ENCODE measurements at regions not wholly inside any gene's neighbourhood (a gene's known extent, or its start where the extent isn't known, plus 50 kb on each side); places are given as distances from the start of the nearest gene placed in this dataset.

DNA sequence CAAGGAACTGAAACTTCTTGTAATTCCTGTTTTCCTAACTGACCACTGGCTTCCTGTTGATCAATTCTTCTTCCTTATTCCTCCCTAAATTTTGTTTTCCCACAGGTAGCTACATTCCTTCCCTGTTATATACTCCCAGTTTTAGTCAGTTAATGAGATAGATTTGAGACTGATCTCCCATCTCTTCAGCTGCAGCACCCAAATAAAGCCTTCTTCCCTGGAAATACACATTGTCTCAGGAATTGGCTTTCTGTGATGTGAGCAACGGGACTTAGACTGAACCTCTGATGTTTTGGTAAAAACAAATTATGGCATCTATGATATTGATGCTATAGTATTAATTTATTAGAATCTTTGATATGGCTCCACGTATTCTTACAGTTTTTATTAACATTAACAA, 617.3 kb upstream of the ST8SIA4 start:
- H3K4me3 ChIP-seq (ENCODE audit: low read depth, low read length), result no peak overlapping the region
- TF ChIP-seq CTCF (conservative IDR thresholded peaks at IDR 0.05; ENCODE audit: low read depth, low read length), result no peak
- no peak for DNase-seq (ENCODE audit: low read depth)

GRCh38 chr5:101517795-101518194, 614.7 kb upstream of the ST8SIA4 start:
- TF ChIP-seq CTCF (conservative IDR thresholded peaks at IDR 0.05; ENCODE audit: low read depth, low read length), result no peak
- no peak overlapping the region for H3K4me3 ChIP-seq (ENCODE audit: low read depth, low read length)
- DNase-seq (ENCODE audit: low read depth), result no peak

- no peak for TF ChIP-seq CTCF (conservative IDR thresholded peaks at IDR 0.05; ENCODE audit: low read depth, low read length)
- H3K4me3 ChIP-seq (ENCODE audit: low read depth, low read length), result no peak overlapping the region
- DNase-seq (ENCODE audit: low read depth), result no peak
These were observed 612.6 kb upstream of the ST8SIA4 start for GRCh38 chr5:101515721-101516120.

DNA sequence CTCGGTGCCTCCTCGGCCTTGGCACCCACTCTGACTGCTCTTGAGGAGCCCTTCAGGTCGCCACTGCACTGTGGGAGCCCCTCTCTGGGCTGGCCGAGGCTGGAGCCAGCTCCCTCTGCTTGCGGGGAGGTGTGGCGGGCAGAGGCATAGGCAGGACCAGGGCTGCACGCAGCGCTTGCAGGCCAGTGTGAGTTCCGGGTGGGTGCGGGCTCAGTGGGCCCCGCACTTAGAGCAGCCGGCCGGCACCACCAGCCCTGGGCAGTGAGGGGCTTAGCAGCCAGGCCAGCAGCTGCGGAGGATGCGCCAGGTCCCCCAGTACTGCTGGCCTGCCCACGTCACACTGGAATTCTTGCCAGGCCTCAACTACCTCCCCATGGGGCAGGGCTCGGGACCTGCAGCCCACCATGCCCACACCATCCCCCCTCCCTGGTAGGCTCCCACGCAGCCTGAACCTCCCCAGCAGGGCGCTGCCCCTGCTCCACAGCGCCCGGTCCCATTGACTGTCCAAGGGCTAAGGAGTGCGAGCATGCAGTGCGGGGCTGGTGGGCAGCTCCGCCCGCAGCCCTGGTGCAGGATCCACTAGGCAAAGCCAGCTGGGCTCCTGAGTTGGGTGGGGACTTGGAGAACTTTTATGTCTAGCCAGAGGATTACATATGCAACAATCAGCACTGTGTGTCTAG, 602.9 kb upstream of the ST8SIA4 start:
- TF ChIP-seq CTCF (conservative IDR thresholded peaks at IDR 0.05; ENCODE audit: low read depth, low read length), result no peak
- no peak for DNase-seq (ENCODE audit: low read depth)
- no peak overlapping the region for H3K4me3 ChIP-seq (ENCODE audit: low read depth, low read length)

DNA sequence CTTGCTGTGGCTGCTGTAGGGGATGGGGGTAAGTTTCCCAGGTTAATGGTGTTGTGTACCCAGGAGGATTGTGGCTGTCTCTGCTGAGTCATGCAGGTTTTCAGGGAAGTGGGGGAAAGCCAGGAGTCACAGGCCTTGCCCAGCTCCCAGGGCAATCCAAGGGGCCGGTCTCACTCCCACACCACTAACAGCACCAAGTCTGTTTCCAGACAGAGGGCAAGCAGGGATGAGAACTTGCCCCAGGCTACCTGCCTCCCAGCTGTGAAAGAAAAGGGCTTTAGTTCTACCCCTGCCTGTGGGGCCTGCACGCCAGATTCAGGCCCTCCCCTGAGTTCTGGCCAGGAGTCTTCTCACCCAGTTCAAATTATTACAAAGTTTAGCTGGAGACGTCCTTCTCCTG, 579.8 kb upstream of the ST8SIA4 start:
- no peak overlapping the region for H3K4me3 ChIP-seq (ENCODE audit: low read depth, low read length)
- DNase-seq (ENCODE audit: low read depth), result no peak
- no peak for TF ChIP-seq CTCF (conservative IDR thresholded peaks at IDR 0.05; ENCODE audit: low read depth, low read length)

DNA sequence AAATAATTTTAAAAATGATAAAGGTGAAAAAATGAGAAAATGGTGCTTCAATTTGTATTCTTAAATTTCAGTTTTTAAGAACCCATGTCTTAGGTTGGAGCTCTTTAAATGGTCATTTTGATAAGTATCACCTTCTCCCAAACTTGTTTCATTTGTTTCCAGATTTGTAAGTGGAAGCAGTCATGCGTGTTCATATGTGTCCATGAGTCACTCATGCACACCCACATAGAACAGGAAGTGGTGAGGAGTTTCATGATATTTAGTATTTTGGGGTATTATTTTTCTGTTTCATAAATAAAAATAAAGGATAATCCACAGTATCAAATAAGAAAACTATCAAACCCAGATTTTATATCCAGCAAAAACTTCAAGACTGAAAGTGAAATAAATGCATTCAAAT, 570.4 kb upstream of the ST8SIA4 start:
- TF ChIP-seq CTCF (conservative IDR thresholded peaks at IDR 0.05; ENCODE audit: low read depth, low read length), result no peak

GRCh38 chr5:101461455-101461854, 558.4 kb upstream of the ST8SIA4 start:
- TF ChIP-seq CTCF (conservative IDR thresholded peaks at IDR 0.05; ENCODE audit: low read depth, low read length), result no peak
- no peak overlapping the region for H3K4me3 ChIP-seq (ENCODE audit: low read depth, low read length)
- DNase-seq (ENCODE audit: low read depth), result no peak

More for the DNA sequence above, 570.4 kb upstream of the ST8SIA4 start:
- peak; percentile 1 for DNase-seq (ENCODE audit: low read depth)
- H3K4me3 ChIP-seq (ENCODE audit: low read depth, low read length), result no peak overlapping the region
